Kidney (tissue), 13 donors: ENCODE measurements at regions not wholly inside any gene's neighbourhood (a gene's known extent, or its start where the extent isn't known, plus 50 kb on each side); places are given as distances from the start of the nearest gene placed in this dataset.
"Not testable (repeated sequence)": the region's sequence is repeated elsewhere in the genome, so short reads cannot be mapped to it uniquely, and the experiment has no call there.

ENCODE experiments used
- DNase-seq, 5 donors: peaks; one replicate each; pipeline ENCODE4 v3.0.0-alpha.2; 2013 to 2020
- FAIRE-seq: peaks from 2 replicates; lab custom pipeline; 2012; peaks lifted over from hg19 to GRCh38; lab: Jason Lieb, UNC
- H3K27ac ChIP-seq, 2 donors: one replicate each; pipeline ENCODE4 v1.7.0; 2013; ENCODE audit warnings: low read depth in 2 of 2, low read length in 2 of 2, inconsistent platforms in 1 of 2
- H3K27me3 ChIP-seq: one replicate; pipeline ENCODE4 v1.7.1; 2013; ENCODE audit warnings: low read length, inconsistent platforms; ENCODE audit not compliant: control insufficient read depth, insufficient read depth
- H3K36me3 ChIP-seq, 3 donors: one replicate each; pipeline versions ENCODE4 v1.7.0 to v1.7.1; 2013; ENCODE audit warnings: low read length in 3 of 3, control low read depth in 1 of 3, inconsistent platforms in 1 of 3; ENCODE audit not compliant: insufficient read depth in 3 of 3, control insufficient read depth in 2 of 3
- H3K4me1 ChIP-seq, 3 donors: one replicate each; pipeline versions ENCODE4 v1.7.0 to v1.7.1; 2013; ENCODE audit warnings: low read length in 3 of 3, inconsistent platforms in 1 of 3, low read depth in 1 of 3; ENCODE audit not compliant: control insufficient read depth in 2 of 3, insufficient read depth in 2 of 3
- H3K4me3 ChIP-seq, 3 donors: one replicate each; pipeline versions ENCODE4 v1.7.0 to v1.8.1; 2013; ENCODE audit warnings: low read length in 3 of 3, control low read depth in 1 of 3, inconsistent platforms in 1 of 3
- H3K9ac ChIP-seq, 3 donors: one replicate each; pipeline versions ENCODE4 v1.7.0 to v1.7.1; 2013; ENCODE audit warnings: low read length in 3 of 3, control low read depth in 1 of 3, inconsistent platforms in 1 of 3
- H3K9me3 ChIP-seq, 3 donors: one replicate each; pipeline versions ENCODE4 v1.7.0 to v1.7.1; 2013; ENCODE audit warnings: low read length in 3 of 3, control low read depth in 1 of 3, inconsistent platforms in 1 of 3; ENCODE audit not compliant: control insufficient read depth in 2 of 3, insufficient read depth in 1 of 3
- intact Hi-C: fragments of 100-400 bp; cut with DNase I; formaldehyde crosslinking; loops from one replicate; pipeline ENCODE4 v1.11.1; 2022
- TF ChIP-seq, protein P1 (sequence below): IDR thresholded peaks from 3 replicates; pipeline ENCODE4 v1.5.1; 2012; ENCODE audit warnings: mild to moderate bottlenecking, moderate library complexity, borderline replicate concordance; ENCODE audit not compliant: insufficient read depth; ENCODE audit errors: extremely low read depth
- donor health status: control.
- donor health status: control.
- donor health status: control.
- donor health status: control.
- donor health status: control.
- donor health status: DM: yes; HTN: yes; CAD: no.
- donor health status: Normal renal cell carcinoma (clear cell type).

DNA sequence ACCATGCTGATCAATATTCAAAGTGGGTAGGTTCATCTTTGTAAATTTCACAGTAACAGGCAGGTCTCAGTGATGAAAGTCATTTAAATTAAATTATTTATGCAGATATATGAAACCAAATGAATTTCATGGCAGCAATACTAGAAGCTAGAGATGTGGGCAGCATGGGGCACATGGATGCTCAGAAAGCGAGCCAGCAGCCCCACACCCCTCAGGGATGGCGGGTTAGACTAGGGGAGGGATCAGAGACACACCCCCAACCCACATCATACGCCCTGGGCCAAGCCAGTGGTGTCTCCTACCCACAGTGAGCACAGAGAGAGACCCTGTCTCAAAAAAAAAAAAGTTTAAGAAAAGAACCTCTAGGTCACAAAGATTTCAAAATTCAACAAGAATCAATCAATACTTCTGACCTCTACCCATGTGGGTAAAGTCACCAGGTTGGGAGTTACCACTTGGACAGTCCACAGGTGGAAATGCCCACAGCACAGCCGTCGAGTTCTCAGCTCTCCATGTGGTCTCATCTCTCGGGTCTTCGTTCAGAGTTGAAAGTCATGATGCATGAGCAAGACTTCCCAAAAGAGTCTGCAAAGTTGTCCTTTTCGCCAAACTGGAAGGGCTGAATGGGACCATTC lies 79.3 kb upstream of the PPP2R2D start:
- FAIRE-seq (no peak), DNase-seq (no peak)
- no peak overlapping the region for H3K9ac ChIP-seq
- H3K27ac ChIP-seq = no peak overlapping the region
- H3K4me3 ChIP-seq = no peak overlapping the region
- H3K9me3 ChIP-seq = no peaks in the 10 kb centered on the region
- TF ChIP-seq, protein P1, sequence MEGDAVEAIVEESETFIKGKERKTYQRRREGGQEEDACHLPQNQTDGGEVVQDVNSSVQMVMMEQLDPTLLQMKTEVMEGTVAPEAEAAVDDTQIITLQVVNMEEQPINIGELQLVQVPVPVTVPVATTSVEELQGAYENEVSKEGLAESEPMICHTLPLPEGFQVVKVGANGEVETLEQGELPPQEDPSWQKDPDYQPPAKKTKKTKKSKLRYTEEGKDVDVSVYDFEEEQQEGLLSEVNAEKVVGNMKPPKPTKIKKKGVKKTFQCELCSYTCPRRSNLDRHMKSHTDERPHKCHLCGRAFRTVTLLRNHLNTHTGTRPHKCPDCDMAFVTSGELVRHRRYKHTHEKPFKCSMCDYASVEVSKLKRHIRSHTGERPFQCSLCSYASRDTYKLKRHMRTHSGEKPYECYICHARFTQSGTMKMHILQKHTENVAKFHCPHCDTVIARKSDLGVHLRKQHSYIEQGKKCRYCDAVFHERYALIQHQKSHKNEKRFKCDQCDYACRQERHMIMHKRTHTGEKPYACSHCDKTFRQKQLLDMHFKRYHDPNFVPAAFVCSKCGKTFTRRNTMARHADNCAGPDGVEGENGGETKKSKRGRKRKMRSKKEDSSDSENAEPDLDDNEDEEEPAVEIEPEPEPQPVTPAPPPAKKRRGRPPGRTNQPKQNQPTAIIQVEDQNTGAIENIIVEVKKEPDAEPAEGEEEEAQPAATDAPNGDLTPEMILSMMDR = no peak
- intact Hi-C loops = no loop called here
- no peaks in the 10 kb centered on the region for H3K36me3 ChIP-seq
- H3K27me3 ChIP-seq = no peaks in the 10 kb centered on the region
- H3K4me1 ChIP-seq = no peaks in the 10 kb centered on the region

DNA sequence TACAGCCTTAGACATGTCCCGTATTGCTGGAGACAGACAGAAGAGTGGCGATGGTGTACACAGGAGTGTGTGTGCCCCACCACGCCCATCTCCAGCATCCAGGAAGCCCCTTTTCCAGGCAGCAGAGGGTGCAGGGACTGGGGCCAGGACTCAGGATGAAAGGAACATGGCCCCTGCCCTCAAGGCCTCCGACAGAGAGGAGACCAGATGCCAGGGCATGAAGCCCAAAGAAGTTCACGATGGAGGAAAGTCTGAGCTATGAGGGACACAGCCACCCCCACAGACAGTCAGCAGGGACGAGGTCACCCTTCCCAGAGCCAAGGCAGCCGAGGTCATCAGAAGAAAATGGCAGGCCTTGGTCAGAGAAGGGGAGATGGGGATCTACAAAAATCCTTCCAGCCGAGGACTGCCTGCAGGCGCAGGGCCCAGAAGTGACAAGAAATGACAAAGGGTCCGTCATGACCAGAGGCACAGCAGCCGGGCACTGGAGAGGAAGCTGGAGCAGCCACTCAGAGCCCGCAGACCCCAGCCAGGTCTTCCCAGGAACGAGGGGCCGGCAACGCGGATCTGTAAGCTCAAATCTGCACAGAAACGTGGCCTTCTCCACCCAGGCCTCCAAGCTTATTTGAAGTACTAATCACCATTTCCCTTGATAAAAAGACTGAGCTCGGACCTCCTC lies 78.7 kb upstream of the PPP2R2D start:
- no peaks in the 10 kb centered on the region for H3K9me3 ChIP-seq
- DNase-seq = peak in 2 of 5 donors; percentile 8 to 19
- no peak for FAIRE-seq
- TF ChIP-seq, protein P1 = no peak
- H3K27me3 ChIP-seq = no peaks in the 10 kb centered on the region
- H3K9ac ChIP-seq = no peak overlapping the region
- intact Hi-C loops = no loop called here
- H3K27ac ChIP-seq = no peak overlapping the region
- H3K4me3 ChIP-seq = no peak overlapping the region
- no peaks in the 10 kb centered on the region for H3K4me1 ChIP-seq
- no peaks in the 10 kb centered on the region for H3K36me3 ChIP-seq

DNA sequence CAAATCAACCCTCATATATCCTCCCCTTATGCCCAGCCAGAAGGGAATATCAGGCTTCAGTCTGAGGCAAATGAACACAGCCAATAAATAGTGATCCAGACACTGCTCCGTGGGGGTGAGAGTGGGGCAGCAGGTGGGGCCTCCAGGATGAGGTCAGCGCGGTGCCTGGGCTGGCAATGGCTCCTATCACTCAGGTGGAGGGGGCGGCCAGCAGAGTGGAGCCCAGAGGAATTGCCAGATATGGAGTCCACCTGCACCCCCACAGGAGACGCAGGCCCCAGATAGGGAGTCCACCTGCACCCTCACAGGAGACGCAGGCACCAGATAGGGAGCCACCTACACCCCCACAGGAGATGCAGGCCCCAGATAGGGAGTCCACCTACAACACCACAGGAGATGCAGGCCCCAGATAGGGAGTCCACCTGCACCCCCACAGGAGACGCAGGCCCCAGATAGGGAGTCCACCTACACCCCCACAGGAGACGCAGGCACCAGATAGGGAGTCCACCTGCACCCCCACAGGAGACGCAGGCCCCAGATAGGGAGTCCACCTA lies 78.0 kb upstream of the PPP2R2D start:
- H3K4me1 ChIP-seq = no peaks in the 10 kb centered on the region
- DNase-seq (peak in 1 of 5 donors; percentile 29), FAIRE-seq (no peak)
- no peak overlapping the region for H3K9ac ChIP-seq
- TF ChIP-seq, protein P1 = no peak
- no peaks in the 10 kb centered on the region for H3K9me3 ChIP-seq
- no peaks in the 10 kb centered on the region for H3K27me3 ChIP-seq
- H3K27ac ChIP-seq = no peak overlapping the region
- intact Hi-C loops = no loop called here
- no peaks in the 10 kb centered on the region for H3K36me3 ChIP-seq
- H3K4me3 ChIP-seq = no peak overlapping the region

DNA sequence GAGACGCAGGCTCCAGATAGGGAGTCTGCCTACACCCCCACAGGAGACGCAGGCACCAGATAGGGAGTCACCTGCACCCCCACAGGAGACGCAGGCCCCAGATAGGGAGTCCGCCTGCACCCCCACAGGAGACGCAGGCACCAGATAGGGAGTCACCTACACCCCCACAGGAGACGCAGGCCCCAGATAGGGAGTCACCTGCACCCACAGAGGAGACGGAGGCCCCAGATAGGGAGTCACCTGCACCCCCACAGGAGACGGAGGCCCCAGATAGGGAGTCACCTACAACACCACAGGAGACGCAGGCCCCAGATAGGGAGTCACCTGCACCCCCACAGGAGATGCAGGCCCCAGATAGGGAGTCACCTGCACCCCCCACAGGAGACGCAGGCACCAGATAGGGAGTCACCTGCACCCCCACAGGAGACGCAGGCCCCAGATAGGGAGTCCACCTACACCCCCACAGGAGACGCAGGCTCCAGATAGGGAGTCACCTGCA lies 77.2 kb upstream of the PPP2R2D start:
- peak in 2 of 5 donors; percentile 7 to 29 for DNase-seq
- H3K27ac ChIP-seq, H3K9ac ChIP-seq, H3K27me3 ChIP-seq, H3K4me1 ChIP-seq, H3K4me3 ChIP-seq, FAIRE-seq, intact Hi-C loops, H3K9me3 ChIP-seq, H3K36me3 ChIP-seq: not testable (repeated sequence)
